HG03558 (cell line): ENCODE measurements at regions not wholly inside any gene's neighbourhood (a gene's known extent, or its start where the extent isn't known, plus 50 kb on each side); places are given as distances from the start of the nearest gene placed in this dataset.

Experiments used
- ATAC-seq: cut with Tn5 transposase; IDR thresholded peaks from one replicate; pipeline ENCODE4 v1.9.1; 2021; ENCODE audit warnings: moderate number of reproducible peaks; ENCODE audit not compliant: unreplicated experiment; ENCODE audit errors: extremely low read depth

- ATAC-seq = no peak
Measured at GRCh38 chr3:187987187-187987586, 166.8 kb upstream of the LPP start.

GRCh38 chr3:187987924-187988323, 166.0 kb upstream of the LPP start:
- ATAC-seq = no peak

- ATAC-seq = no peak
Measured at GRCh38 chr3:187989575-187990153, 164.3 kb upstream of the LPP start.

GRCh38 chr3:187992609-187993008, 161.3 kb upstream of the LPP start:
- ATAC-seq = no peak

- ATAC-seq = no peak
Measured at GRCh38 chr3:187994221-187995042, 159.5 kb upstream of the LPP start.

- ATAC-seq = no peak
Measured at GRCh38 chr3:187995043-187995400, 158.9 kb upstream of the LPP start.

GRCh38 chr3:187995667-187996066, 158.3 kb upstream of the LPP start:
- ATAC-seq = no peak

GRCh38 chr3:187996609-187997008, 157.3 kb upstream of the LPP start:
- no peak for ATAC-seq

- no peak for ATAC-seq
Measured at GRCh38 chr3:187997490-187997889, 156.5 kb upstream of the LPP start.

GRCh38 chr3:187997946-187998561, 155.9 kb upstream of the LPP start:
- no peak for ATAC-seq

- ATAC-seq = no peak
Measured at GRCh38 chr3:187998611-187999010, 155.3 kb upstream of the LPP start.

- ATAC-seq = no peak
Measured at GRCh38 chr3:187999821-188000220, 154.1 kb upstream of the LPP start.

GRCh38 chr3:188000361-188000861, 153.5 kb upstream of the LPP start:
- no peak for ATAC-seq

GRCh38 chr3:188001093-188001492, 152.9 kb upstream of the LPP start:
- no peak for ATAC-seq

GRCh38 chr3:188001926-188002325, 152.0 kb upstream of the LPP start:
- ATAC-seq = no peak

GRCh38 chr3:188002626-188003138, 151.3 kb upstream of the LPP start:
- ATAC-seq = no peak

- ATAC-seq = no peak
Measured at GRCh38 chr3:188003188-188004171, 150.5 kb upstream of the LPP start.

GRCh38 chr3:188006726-188007393, 147.1 kb upstream of the LPP start:
- ATAC-seq = no peak

- ATAC-seq = no peak
Measured at GRCh38 chr3:188007897-188008296, 146.1 kb upstream of the LPP start.
